Neural progenitor cell (in vitro differentiated cells): ENCODE measurements at regions not wholly inside any gene's neighbourhood (a gene's known extent, or its start where the extent isn't known, plus 50 kb on each side); places are given as distances from the start of the nearest gene placed in this dataset.

ENCODE experiments used
- EZH2 ChIP-seq: fragments of 200-600 bp; sonication (generic); IDR thresholded peaks from 2 replicates; pipeline ENCODE4 v1.6.1; 2017; ENCODE audit warnings: antibody characterized with exemption, mild to moderate bottlenecking, moderate library complexity
- EZH2phosphoT487 ChIP-seq: fragments of 200-600 bp; sonication (generic); IDR thresholded peaks from 2 replicates; pipeline ENCODE4 v1.6.1; 2017; ENCODE audit warnings: antibody characterized with exemption
- TF ChIP-seq, protein P1 (sequence below): fragments of 200-600 bp; sonication (generic); IDR thresholded peaks from 2 replicates; pipeline ENCODE4 v1.5.1; 2017; ENCODE audit warnings: antibody characterized with exemption, mild to moderate bottlenecking

- TF ChIP-seq, protein P1, sequence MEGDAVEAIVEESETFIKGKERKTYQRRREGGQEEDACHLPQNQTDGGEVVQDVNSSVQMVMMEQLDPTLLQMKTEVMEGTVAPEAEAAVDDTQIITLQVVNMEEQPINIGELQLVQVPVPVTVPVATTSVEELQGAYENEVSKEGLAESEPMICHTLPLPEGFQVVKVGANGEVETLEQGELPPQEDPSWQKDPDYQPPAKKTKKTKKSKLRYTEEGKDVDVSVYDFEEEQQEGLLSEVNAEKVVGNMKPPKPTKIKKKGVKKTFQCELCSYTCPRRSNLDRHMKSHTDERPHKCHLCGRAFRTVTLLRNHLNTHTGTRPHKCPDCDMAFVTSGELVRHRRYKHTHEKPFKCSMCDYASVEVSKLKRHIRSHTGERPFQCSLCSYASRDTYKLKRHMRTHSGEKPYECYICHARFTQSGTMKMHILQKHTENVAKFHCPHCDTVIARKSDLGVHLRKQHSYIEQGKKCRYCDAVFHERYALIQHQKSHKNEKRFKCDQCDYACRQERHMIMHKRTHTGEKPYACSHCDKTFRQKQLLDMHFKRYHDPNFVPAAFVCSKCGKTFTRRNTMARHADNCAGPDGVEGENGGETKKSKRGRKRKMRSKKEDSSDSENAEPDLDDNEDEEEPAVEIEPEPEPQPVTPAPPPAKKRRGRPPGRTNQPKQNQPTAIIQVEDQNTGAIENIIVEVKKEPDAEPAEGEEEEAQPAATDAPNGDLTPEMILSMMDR = no peak
- TF ChIP-seq EZH2phosphoT487 = no peak
- TF ChIP-seq EZH2 = no peak
Measured at GRCh38 chr3:45319231-45319995, 69.0 kb upstream of the LARS2 start.
